Neural cell (in vitro differentiated cells): ENCODE measurements at regions not wholly inside any gene's neighbourhood (a gene's known extent, or its start where the extent isn't known, plus 50 kb on each side); places are given as distances from the start of the nearest gene placed in this dataset.

ENCODE experiments used
- H2AFZ ChIP-seq: fragments of 200-600, 300-800 bp; sonication (generic), shearing (Covaris generic); 2 replicates; pipeline ENCODE4 v1.6.0; 2014; ENCODE audit warnings: low read depth, mild to moderate bottlenecking, antibody characterized with exemption, low read length, moderate library complexity
- H3F3A ChIP-seq: fragments of 200-600 bp; shearing (Covaris generic); 2 replicates; pipeline ENCODE4 v1.6.1; 2016; ENCODE audit warnings: mild to moderate bottlenecking, moderate library complexity, mixed read lengths, antibody characterized with exemption, low read length; ENCODE audit not compliant: insufficient read depth, poor library complexity, severe bottlenecking
- H3K27ac ChIP-seq: fragments of 200-600, 300-800 bp; sonication (generic), shearing (Covaris generic); 2 replicates; pipeline ENCODE4 v1.5.1; 2014; ENCODE audit warnings: mild to moderate bottlenecking, low read length, moderate library complexity
- H3K27me3 ChIP-seq: fragments of 300-800, 200-600 bp; sonication (generic), shearing (Covaris generic); 2 replicates; pipeline ENCODE4 v1.6.0; 2014; ENCODE audit warnings: mild to moderate bottlenecking, low read depth, low read length, moderate library complexity; ENCODE audit not compliant: insufficient read depth
- H3K36me3 ChIP-seq: fragments of 300-800, 200-600 bp; sonication (generic), shearing (Covaris generic); 2 replicates; pipeline ENCODE4 v1.5.1; 2014; ENCODE audit warnings: mild to moderate bottlenecking, antibody characterized with exemption, low read length, moderate library complexity; ENCODE audit not compliant: insufficient read depth
- H3K4me2 ChIP-seq: fragments of 300-800, 200-600 bp; sonication (generic), shearing (Covaris generic); 2 replicates; pipeline ENCODE4 v1.6.0; 2014; ENCODE audit warnings: mild to moderate bottlenecking, low read length
- H3K4me3 ChIP-seq: fragments of 300-800, 200-600 bp; sonication (generic), shearing (Covaris generic); 2 replicates; pipeline ENCODE4 v1.5.1; 2014; ENCODE audit warnings: mild to moderate bottlenecking, low read length, moderate library complexity
- H3K79me2 ChIP-seq: fragments of 200-600 bp; shearing (Covaris generic); replicated peaks from 2 replicates; pipeline ENCODE4 v1.6.0; 2014; ENCODE audit warnings: mild to moderate bottlenecking, low read length, moderate library complexity; ENCODE audit not compliant: insufficient read depth
- H3K9ac ChIP-seq: fragments of 300-800, 200-600 bp; sonication (generic), shearing (Covaris generic); 2 replicates; pipeline ENCODE4 v1.6.1; 2016; ENCODE audit warnings: mild to moderate bottlenecking, low read length, mixed read lengths
- H3K9me2 ChIP-seq: fragments of 200-600 bp; shearing (Covaris generic); 2 replicates; pipeline ENCODE4 v1.6.1; 2016; ENCODE audit warnings: mild to moderate bottlenecking, low read length, mixed read lengths; ENCODE audit not compliant: insufficient read depth
- H3K9me3 ChIP-seq: fragments of 200-600, 300-800 bp; sonication (generic), shearing (Covaris generic); 2 replicates; pipeline ENCODE4 v1.6.1; 2016; ENCODE audit warnings: mild to moderate bottlenecking, mixed run types, low read length, moderate library complexity, mixed read lengths
- H4K20me1 ChIP-seq: fragments of 200-600 bp; shearing (Covaris generic); 2 replicates; pipeline ENCODE4 v1.6.1; 2016; ENCODE audit warnings: mild to moderate bottlenecking, mixed run types; ENCODE audit not compliant: insufficient read depth
- CTCF ChIP-seq: fragments of 450-650 bp; IDR thresholded peaks from 2 replicates; pipeline ENCODE4 v1.5.1; 2014; ENCODE audit warnings: antibody characterized with exemption, mild to moderate bottlenecking, moderate library complexity; ENCODE audit not compliant: poor library complexity, severe bottlenecking
- EP300 ChIP-seq: fragments of 450-650 bp; conservative IDR thresholded peaks from 2 replicates; pipeline ENCODE4 v1.6.1; 2014; ENCODE audit warnings: antibody characterized with exemption, mild to moderate bottlenecking, moderate library complexity; ENCODE audit not compliant: poor library complexity, severe bottlenecking
- EZH2 ChIP-seq: fragments of 200-600, 300-800 bp; shearing (Covaris generic), sonication (generic); IDR thresholded peaks from 2 replicates; pipeline ENCODE4 v1.6.1; 2014; ENCODE audit warnings: antibody characterized with exemption, low read length, borderline replicate concordance, mild to moderate bottlenecking; ENCODE audit not compliant: insufficient read depth, poor library complexity, severe bottlenecking
- MXI1 ChIP-seq: fragments of 450-650 bp; conservative IDR thresholded peaks from 2 replicates; pipeline ENCODE4 v1.6.1; 2014; ENCODE audit warnings: antibody characterized with exemption, mild to moderate bottlenecking; ENCODE audit not compliant: poor library complexity, severe bottlenecking
- POLR2AphosphoS5 ChIP-seq: IDR thresholded peaks from 2 replicates; pipeline ENCODE4 v1.6.1; 2012
- RAD21 ChIP-seq: fragments of 450-650 bp; conservative IDR thresholded peaks from 2 replicates; pipeline ENCODE4 v1.6.1; 2014; ENCODE audit warnings: antibody characterized with exemption, mild to moderate bottlenecking, moderate library complexity
- REST ChIP-seq: IDR thresholded peaks from 2 replicates; pipeline ENCODE4 v1.6.1; 2012; ENCODE audit warnings: borderline replicate concordance
- SMC3 ChIP-seq: fragments of 450-650 bp; conservative IDR thresholded peaks from 2 replicates; pipeline ENCODE4 v1.6.1; 2014; ENCODE audit warnings: antibody characterized with exemption, mild to moderate bottlenecking, moderate library complexity; ENCODE audit not compliant: poor library complexity
- TAF1 ChIP-seq: IDR thresholded peaks from 2 replicates; pipeline ENCODE4 v1.6.1; 2012; ENCODE audit warnings: low read depth

- H3K4me3 ChIP-seq: no peak overlapping the region
- no peak overlapping the region for H3K27ac ChIP-seq
- H3K79me2 ChIP-seq: no peaks in the 10 kb centered on the region
- H4K20me1 ChIP-seq: no peaks in the 10 kb centered on the region
- H3K36me3 ChIP-seq: no peaks in the 10 kb centered on the region
- no peak overlapping the region for H3K9ac ChIP-seq
- no peaks in the 10 kb centered on the region for H3K9me3 ChIP-seq
- TF ChIP-seq RAD21 (no peak), CTCF (no peak), MXI1 (no peak), TAF1 (no peak), POLR2AphosphoS5 (no peak), REST (no peak), EZH2 (no peak), SMC3 (no peak), EP300 (no peak)
- H3K9me2 ChIP-seq: no peaks in the 10 kb centered on the region
- no peaks in the 10 kb centered on the region for H3F3A ChIP-seq
- no peaks in the 10 kb centered on the region for H3K27me3 ChIP-seq
- no peak overlapping the region for H2AFZ ChIP-seq
- no peak overlapping the region for H3K4me2 ChIP-seq
Observed at GRCh38 chr21:38976900-38977299, 171.2 kb downstream of the ETS2 start.

GRCh38 chr21:38973552-38973951 is 167.8 kb downstream of the ETS2 start:
- H4K20me1 ChIP-seq: no peaks in the 10 kb centered on the region
- no peak overlapping the region for H3K4me3 ChIP-seq
- H3F3A ChIP-seq: no peaks in the 10 kb centered on the region
- no peak overlapping the region for H3K4me2 ChIP-seq
- no peaks in the 10 kb centered on the region for H3K36me3 ChIP-seq
- TF ChIP-seq SMC3 (no peak), POLR2AphosphoS5 (no peak), EZH2 (no peak), REST (no peak), EP300 (no peak), CTCF (no peak), TAF1 (no peak), RAD21 (no peak), MXI1 (no peak)
- H3K27me3 ChIP-seq: no peaks in the 10 kb centered on the region
- H3K9me3 ChIP-seq: no peaks in the 10 kb centered on the region
- H3K9me2 ChIP-seq: no peaks in the 10 kb centered on the region
- no peak overlapping the region for H3K9ac ChIP-seq
- H2AFZ ChIP-seq: no peak overlapping the region
- H3K79me2 ChIP-seq: no peaks in the 10 kb centered on the region
- H3K27ac ChIP-seq: no peak overlapping the region
